Osteoblast (primary cell): ENCODE measurements at regions not wholly inside any gene's neighbourhood (a gene's known extent, or its start where the extent isn't known, plus 50 kb on each side); places are given as distances from the start of the nearest gene placed in this dataset.
A peak's percentile ranks its signal among the peaks of the same experiment; 100 is the strongest.

ENCODE experiments used
- DNase-seq: peaks from one replicate; pipeline ENCODE4 v3.0.0; 2011; ENCODE audit warnings: low spot score, mixed read lengths; ENCODE audit not compliant: insufficient read length; ENCODE audit errors: missing footprints
- H2AFZ ChIP-seq: 2 replicates; pipeline ENCODE4 v1.6.0; 2011; ENCODE audit warnings: mild to moderate bottlenecking, low read length
- H3K27ac ChIP-seq: 2 replicates; pipeline ENCODE4 v1.5.1; 2011; ENCODE audit warnings: mild to moderate bottlenecking, low read depth, low read length, moderate library complexity
- H3K27me3 ChIP-seq: 2 replicates; pipeline ENCODE4 v1.6.0; 2012; ENCODE audit warnings: mild to moderate bottlenecking, control low read depth, inconsistent platforms, low read length, moderate library complexity; ENCODE audit not compliant: insufficient read depth
- H3K36me3 ChIP-seq: 2 replicates; pipeline ENCODE4 v1.5.1; 2011; ENCODE audit warnings: mild to moderate bottlenecking, low read length, control low read depth, moderate library complexity; ENCODE audit not compliant: insufficient read depth
- H3K4me1 ChIP-seq: 2 replicates; pipeline ENCODE4 v1.5.1; 2011; ENCODE audit warnings: mild to moderate bottlenecking, low read length, control low read depth, moderate library complexity; ENCODE audit not compliant: insufficient read depth
- H3K4me2 ChIP-seq: 2 replicates; pipeline ENCODE4 v1.6.0; 2011; ENCODE audit warnings: mild to moderate bottlenecking, low read length; ENCODE audit not compliant: insufficient read depth
- H3K4me3 ChIP-seq: fragments of 200-600 bp; sonication (generic); 3 replicates; pipeline ENCODE4 v1.5.1; 2012; ENCODE audit warnings: mild to moderate bottlenecking, low read length, inconsistent platforms; ENCODE audit not compliant: insufficient read depth
- H3K79me2 ChIP-seq: 2 replicates; pipeline ENCODE4 v1.6.0; 2012; ENCODE audit warnings: mild to moderate bottlenecking, low read length, control low read depth, inconsistent platforms; ENCODE audit not compliant: insufficient read depth
- H3K9me3 ChIP-seq: 2 replicates; pipeline ENCODE4 v1.5.1; 2011; ENCODE audit warnings: low read depth, low read length, control low read depth
- H4K20me1 ChIP-seq: 2 replicates; pipeline ENCODE4 v1.6.0; 2012; ENCODE audit warnings: mild to moderate bottlenecking, low read length, control low read depth; ENCODE audit not compliant: insufficient read depth
- CTCF ChIP-seq: IDR thresholded peaks from 2 replicates; pipeline ENCODE4 v1.5.1; 2011; ENCODE audit warnings: mild to moderate bottlenecking, low read depth, low read length, moderate library complexity; ENCODE audit errors: extremely low read depth

- H2AFZ ChIP-seq, result no peak overlapping the region
- no peak for DNase-seq
- H3K36me3 ChIP-seq, result no peaks in the 10 kb centered on the region
- TF ChIP-seq CTCF, result no peak
- no peak overlapping the region for H3K4me3 ChIP-seq
- no peaks in the 10 kb centered on the region for H4K20me1 ChIP-seq
- H3K27me3 ChIP-seq, result no peaks in the 10 kb centered on the region
- no peaks in the 10 kb centered on the region for H3K4me1 ChIP-seq
- H3K79me2 ChIP-seq, result no peaks in the 10 kb centered on the region
- H3K27ac ChIP-seq, result no peak overlapping the region
- H3K4me2 ChIP-seq, result no peak overlapping the region
- peaks cover 2% of the 10 kb centered on the region for H3K9me3 ChIP-seq
These were observed 112.6 kb upstream of the LUZP2 start for GRCh38 chr11:24384240-24384639.

GRCh38 chr11:24386546-24387397 lies 110.1 kb upstream of the LUZP2 start:
- DNase-seq, result no peak

GRCh38 chr11:24389575-24389974 lies 107.3 kb upstream of the LUZP2 start:
- Histone ChIP-seq H3K27ac (no peak overlapping the region), H3K27me3 (no peaks in the 10 kb centered on the region), H3K4me1 (no peaks in the 10 kb centered on the region), H4K20me1 (no peaks in the 10 kb centered on the region), H3K9me3 (no peaks in the 10 kb centered on the region), H3K4me2 (no peak overlapping the region), H3K4me3 (no peak overlapping the region), H3K36me3 (no peaks in the 10 kb centered on the region), H3K79me2 (no peaks in the 10 kb centered on the region), H2AFZ (no peak overlapping the region)
- TF ChIP-seq CTCF, result no peak
- no peak for DNase-seq

More at GRCh38 chr11:24386546-24387397, 110.1 kb upstream of the LUZP2 start:
- no peak overlapping the region for H2AFZ ChIP-seq
- H3K9me3 ChIP-seq, result no peaks in the 10 kb centered on the region
- no peaks in the 10 kb centered on the region for H3K27me3 ChIP-seq
- H3K4me1 ChIP-seq, result no peaks in the 10 kb centered on the region
- H3K79me2 ChIP-seq, result no peaks in the 10 kb centered on the region
- no peak overlapping the region for H3K27ac ChIP-seq
- H3K4me2 ChIP-seq, result no peak overlapping the region
- TF ChIP-seq CTCF, result peak; percentile 40
- no peak overlapping the region for H3K4me3 ChIP-seq
- H4K20me1 ChIP-seq, result no peaks in the 10 kb centered on the region
- H3K36me3 ChIP-seq, result no peaks in the 10 kb centered on the region

GRCh38 chr11:24390016-24390415 lies 106.8 kb upstream of the LUZP2 start:
- H3K4me1 ChIP-seq, result no peaks in the 10 kb centered on the region
- no peak overlapping the region for H3K27ac ChIP-seq
- no peak overlapping the region for H3K4me2 ChIP-seq
- no peak for TF ChIP-seq CTCF
- no peak for DNase-seq
- H3K4me3 ChIP-seq, result no peak overlapping the region
- no peak overlapping the region for H2AFZ ChIP-seq
- H3K27me3 ChIP-seq, result no peaks in the 10 kb centered on the region
- H4K20me1 ChIP-seq, result no peaks in the 10 kb centered on the region
- H3K79me2 ChIP-seq, result no peaks in the 10 kb centered on the region
- no peaks in the 10 kb centered on the region for H3K9me3 ChIP-seq
- no peaks in the 10 kb centered on the region for H3K36me3 ChIP-seq
